ENCODE measurements at regions not wholly inside any gene's neighbourhood (a gene's known extent, or its start where the extent isn't known, plus 50 kb on each side); places are given as distances from the start of the nearest gene placed in this dataset.

GRCh38 chr1:182119631-182120030 lies 58.1 kb upstream of the ZNF648 start:
- H3K27ac ChIP-seq: no peak overlapping the region
- H3K4me3 ChIP-seq: no peak overlapping the region
- TF ChIP-seq Cebpa-rat (IDR thresholded peaks at IDR 0.05): no peak

GRCh38 chr1:182118851-182119250 lies 57.3 kb upstream of the ZNF648 start:
- Histone ChIP-seq H3K9me3 (replicated peaks in 1 of 11) (no peaks in the 10 kb centered on the region), H3K36me3 (no peaks in the 10 kb centered on the region), H3K27me3 (no peaks in the 10 kb centered on the region), H3K4me2 (peak overlapping the region in 2 of 11 experiments; percentile 1 to 69; a peak in 3 of 22 replicates), H3K4me3 (no peak overlapping the region), H3K4me1 (peaks cover 0 to 34% (median 8%) of the 10 kb centered on the region in 10 experiments; a peak in 10 of 20 replicates), H3K27ac (no peak overlapping the region), H3K9ac (no peak overlapping the region), H4K20me1 (no peaks in the 10 kb centered on the region)
- TF ChIP-seq Cebpa-rat (IDR thresholded peaks at IDR 0.05): no peak

More at GRCh38 chr1:182119631-182120030, 58.1 kb upstream of the ZNF648 start:
- Histone ChIP-seq H3K9me3 (replicated peaks in 1 of 11) (no peaks in the 10 kb centered on the region), H3K9ac (no peak overlapping the region), H3K36me3 (no peaks in the 10 kb centered on the region), H4K20me1 (no peaks in the 10 kb centered on the region), H3K27me3 (no peaks in the 10 kb centered on the region), H3K4me2 (peak overlapping the region in 1 of 11 experiments; percentile 69; a peak in 2 of 22 replicates), H3K4me1 (peaks cover 0 to 29% (median 7%) of the 10 kb centered on the region in 10 experiments; a peak in 9 of 20 replicates)

GRCh38 chr1:182114627-182115023 lies 53.1 kb upstream of the ZNF648 start:
- H3K27ac ChIP-seq: no peak overlapping the region

GRCh38 chr1:182113879-182114626 lies 52.5 kb upstream of the ZNF648 start:
- H3K27me3 ChIP-seq: no peaks in the 10 kb centered on the region
- 0 out of 22 replicates have a peak overlapping the region, but pooled peaks of 1 of the 11 experiments have one; percentile 15 for H3K9ac ChIP-seq
- no peak overlapping the region for H3K4me3 ChIP-seq
- H3K27ac ChIP-seq: no peak overlapping the region
- H4K20me1 ChIP-seq: no peaks in the 10 kb centered on the region; a peak in 1 of 22 replicates
- TF ChIP-seq Cebpa-rat (IDR thresholded peaks at IDR 0.05): no peak
- peaks cover 0 to 12% (median 2%) of the 10 kb centered on the region in 10 experiments; a peak in 6 of 20 replicates for H3K4me1 ChIP-seq
- no peaks in the 10 kb centered on the region for H3K9me3 ChIP-seq (replicated peaks in 1 of 11)
- no peaks in the 10 kb centered on the region for H3K36me3 ChIP-seq
- H3K4me2 ChIP-seq: peak overlapping the region in 5 of 11 experiments; percentile 2 to 48 (median 11); a peak in 5 of 22 replicates

More at GRCh38 chr1:182114627-182115023, 53.1 kb upstream of the ZNF648 start:
- no peaks in the 10 kb centered on the region for H3K9me3 ChIP-seq (replicated peaks in 1 of 11)
- no peaks in the 10 kb centered on the region; a peak in 1 of 22 replicates for H4K20me1 ChIP-seq
- H3K36me3 ChIP-seq: no peaks in the 10 kb centered on the region
- H3K4me2 ChIP-seq: no peak overlapping the region
- H3K4me1 ChIP-seq: peaks cover 0 to 16% (median 3%) of the 10 kb centered on the region in 10 experiments; a peak in 6 of 20 replicates
- no peak overlapping the region for H3K9ac ChIP-seq
- H3K27me3 ChIP-seq: no peaks in the 10 kb centered on the region
- no peak overlapping the region for H3K4me3 ChIP-seq
- no peak for TF ChIP-seq Cebpa-rat (IDR thresholded peaks at IDR 0.05)

- H3K4me3 ChIP-seq: no peak overlapping the region
- peaks cover 0 to 4% (median 0%) of the 10 kb centered on the region in 11 experiments; a peak in 3 of 22 replicates for H3K9me3 ChIP-seq (replicated peaks in 1 of 11)
- no peaks in the 10 kb centered on the region for H3K27me3 ChIP-seq
- peaks cover 0 to 8% (median 0%) of the 10 kb centered on the region in 10 experiments; a peak in 5 of 20 replicates for H3K4me1 ChIP-seq
- no peak overlapping the region for H3K9ac ChIP-seq
- no peak for TF ChIP-seq Cebpa-rat (IDR thresholded peaks at IDR 0.05)
- H3K27ac ChIP-seq: no peak overlapping the region
- no peaks in the 10 kb centered on the region; a peak in 1 of 22 replicates for H4K20me1 ChIP-seq
- H3K4me2 ChIP-seq: no peak overlapping the region
- H3K36me3 ChIP-seq: no peaks in the 10 kb centered on the region
Measured at GRCh38 chr1:182111496-182111895, 50.0 kb upstream of the ZNF648 start.

Data from BLaER1 treated with 17β-estradiol and CSF1 and Interleukin-3, amounts not matched to agents 10 nM and 100 nM (cell line).